ENCODE measurements at regions not wholly inside any gene's neighbourhood (a gene's known extent, or its start where the extent isn't known, plus 50 kb on each side); places are given as distances from the start of the nearest gene placed in this dataset.

- ATAC-seq = no peak
- intact Hi-C loops (cut with micrococcal nuclease) = no loop called here
- no TSS peak for BruUV-seq (replicated peaks)
- Histone ChIP-seq H3K4me3 (replicated peaks in 1 of 2; ENCODE audit: low read depth in 1 of 2, low read length in 2 of 2) (no peak overlapping the region), H3K4me1 (ENCODE audit: control insufficient read depth in 1 of 2, insufficient read depth in 2 of 2, low read length in 2 of 2) (no peaks in the 10 kb centered on the region), H2AFZ (ENCODE audit: low read depth, low read length, poor library complexity, severe bottlenecking) (no peak overlapping the region), H3K9me2 (ENCODE audit: insufficient read depth) (no peaks in the 10 kb centered on the region), H4K20me1 (ENCODE audit: insufficient read depth) (no peaks in the 10 kb centered on the region), H3K4me2 (ENCODE audit: low read length) (no peak overlapping the region), H3K36me3 (ENCODE audit: control insufficient read depth in 1 of 2, insufficient read depth in 2 of 2, low read length in 2 of 2) (no peaks in the 10 kb centered on the region), H3K27me3 (ENCODE audit: insufficient read depth, low read length) (no peaks in the 10 kb centered on the region; the same call in none of the 2 replicates), H3K27ac (ENCODE audit: low read depth, low read length) (no peak overlapping the region), H3K9me3 (ENCODE audit: control insufficient read depth in 1 of 2, insufficient read depth in 1 of 2, low read depth in 1 of 2, low read length in 2 of 2) (no peaks in the 10 kb centered on the region), H3K9ac (ENCODE audit: low read length) (no peak overlapping the region), H3K79me2 (ENCODE audit: insufficient read depth, low read length) (no peaks in the 10 kb centered on the region)
- CTCF ChIA-PET = no interaction called here
- POLR2A ChIA-PET = no interaction called here
- TF ChIP-seq POLR2A (IDR thresholded peaks at IDR 0.05; ENCODE audit: borderline replicate concordance, extremely low read depth, insufficient read depth, insufficient read length) (no peak), CEBPB (IDR thresholded peaks at IDR 0.05; ENCODE audit: low read depth) (no peak), YY1 (IDR thresholded peaks at IDR 0.05; ENCODE audit: extremely low read depth, insufficient replicate concordance, low read depth, low read length) (no peak), RAD21 (IDR thresholded peaks at IDR 0.05; ENCODE audit: low read depth) (no peak), EZH2phosphoT487 (IDR thresholded peaks at IDR 0.05; ENCODE audit: borderline replicate concordance) (no peak), POLR2AphosphoS5 (IDR thresholded peaks at IDR 0.05; ENCODE audit: low read depth, low read length) (no peak), FOSL1 (IDR thresholded peaks at IDR 0.05; ENCODE audit: low read depth) (no peak), ZNF274 (IDR thresholded peaks at IDR 0.05; ENCODE audit: low read depth, low read length) (no peak), SRF (IDR thresholded peaks at IDR 0.05; ENCODE audit: low read depth) (no peak), CBX3 (IDR thresholded peaks at IDR 0.05; ENCODE audit: low read depth) (no peak), ATF3 (IDR thresholded peaks at IDR 0.05) (no peak), SP1 (IDR thresholded peaks at IDR 0.05; ENCODE audit: low read depth) (no peak), JUND (IDR thresholded peaks at IDR 0.05) (no peak), ZFX (IDR thresholded peaks at IDR 0.05) (no peak), EZH2 (IDR thresholded peaks at IDR 0.05) (no peak), CTCF (IDR thresholded peaks at IDR 0.05 in 2 of 3, conservative IDR thresholded peaks at IDR 0.05 in 1 of 3; ENCODE audit: borderline replicate concordance in 1 of 3, insufficient read depth in 1 of 3, low read depth in 2 of 3, low read length in 2 of 3) (no peak), TCF7L2 (IDR thresholded peaks at IDR 0.05; ENCODE audit: borderline replicate concordance, extremely low read depth, insufficient read depth, insufficient read length) (no peak), EGR1 (IDR thresholded peaks at IDR 0.05; ENCODE audit: low read depth) (no peak), SIN3A (IDR thresholded peaks at IDR 0.05; ENCODE audit: low read depth) (no peak)
- RAD21 ChIA-PET (ENCODE audit: low non-redundant PET in 1 of 2, low total read pairs in 2 of 2, uncharacterized antibody in 2 of 2, unreplicated experiment in 2 of 2) = no interaction called here
- no peak for DNase-seq (ENCODE audit: low read depth, low spot score)
Observed at GRCh38 chr9:90508940-90509339, 133.7 kb downstream of the DIRAS2 start.
